GM03348 (cell line): ENCODE measurements at regions not wholly inside any gene's neighbourhood (a gene's known extent, or its start where the extent isn't known, plus 50 kb on each side); places are given as distances from the start of the nearest gene placed in this dataset.

Source experiments
- DNase-seq: peaks from one replicate; pipeline ENCODE4 v3.0.0; 2012; ENCODE audit warnings: low spot score

GRCh38 chr5:3957658-3958057 lies 362.0 kb downstream of the IRX1 start:
- no peak for DNase-seq

- no peak for DNase-seq
Observed at GRCh38 chr5:3958389-3958788, 362.8 kb downstream of the IRX1 start.

GRCh38 chr5:3962113-3962512 lies 366.5 kb downstream of the IRX1 start:
- no peak for DNase-seq

- no peak for DNase-seq
Observed at GRCh38 chr5:3963652-3964051, 368.0 kb downstream of the IRX1 start.

- DNase-seq, result no peak
Observed at GRCh38 chr5:3980156-3980555, 384.5 kb downstream of the IRX1 start.

- no peak for DNase-seq
Observed at GRCh38 chr5:3987867-3988266, 392.2 kb downstream of the IRX1 start.

GRCh38 chr5:3993856-3994473 lies 398.3 kb downstream of the IRX1 start:
- DNase-seq, result no peak

- DNase-seq, result no peak
Observed at GRCh38 chr5:3994628-3995027, 399.0 kb downstream of the IRX1 start.

- DNase-seq, result no peak
Observed at GRCh38 chr5:3995954-3996619, 400.5 kb downstream of the IRX1 start.

- DNase-seq, result no peak
Observed at GRCh38 chr5:3996707-3997336, 401.2 kb downstream of the IRX1 start.

- no peak for DNase-seq
Observed at GRCh38 chr5:3997670-3998069, 402.0 kb downstream of the IRX1 start.

- DNase-seq, result no peak
Observed at GRCh38 chr5:3999929-4000328, 404.3 kb downstream of the IRX1 start.

- no peak for DNase-seq
Observed at GRCh38 chr5:4001004-4001403, 405.4 kb downstream of the IRX1 start.

GRCh38 chr5:4001758-4002533 lies 406.3 kb downstream of the IRX1 start:
- no peak for DNase-seq

- DNase-seq, result no peak
Observed at GRCh38 chr5:4005335-4005734, 409.7 kb downstream of the IRX1 start.

- DNase-seq, result no peak
Observed at GRCh38 chr5:4007001-4007400, 411.4 kb downstream of the IRX1 start.

- no peak for DNase-seq
Observed at GRCh38 chr5:4011943-4012342, 416.3 kb downstream of the IRX1 start.

- DNase-seq, result no peak
Observed at GRCh38 chr5:4013106-4013898, 417.7 kb downstream of the IRX1 start.

- no peak for DNase-seq
Observed at GRCh38 chr5:4015709-4016108, 420.1 kb downstream of the IRX1 start.

- DNase-seq, result no peak
Observed at GRCh38 chr5:4017076-4017803, 421.6 kb downstream of the IRX1 start.

GRCh38 chr5:4018007-4018406 lies 422.4 kb downstream of the IRX1 start:
- no peak for DNase-seq
